ENCODE measurements at regions not wholly inside any gene's neighbourhood (a gene's known extent, or its start where the extent isn't known, plus 50 kb on each side); places are given as distances from the start of the nearest gene placed in this dataset.

DNA sequence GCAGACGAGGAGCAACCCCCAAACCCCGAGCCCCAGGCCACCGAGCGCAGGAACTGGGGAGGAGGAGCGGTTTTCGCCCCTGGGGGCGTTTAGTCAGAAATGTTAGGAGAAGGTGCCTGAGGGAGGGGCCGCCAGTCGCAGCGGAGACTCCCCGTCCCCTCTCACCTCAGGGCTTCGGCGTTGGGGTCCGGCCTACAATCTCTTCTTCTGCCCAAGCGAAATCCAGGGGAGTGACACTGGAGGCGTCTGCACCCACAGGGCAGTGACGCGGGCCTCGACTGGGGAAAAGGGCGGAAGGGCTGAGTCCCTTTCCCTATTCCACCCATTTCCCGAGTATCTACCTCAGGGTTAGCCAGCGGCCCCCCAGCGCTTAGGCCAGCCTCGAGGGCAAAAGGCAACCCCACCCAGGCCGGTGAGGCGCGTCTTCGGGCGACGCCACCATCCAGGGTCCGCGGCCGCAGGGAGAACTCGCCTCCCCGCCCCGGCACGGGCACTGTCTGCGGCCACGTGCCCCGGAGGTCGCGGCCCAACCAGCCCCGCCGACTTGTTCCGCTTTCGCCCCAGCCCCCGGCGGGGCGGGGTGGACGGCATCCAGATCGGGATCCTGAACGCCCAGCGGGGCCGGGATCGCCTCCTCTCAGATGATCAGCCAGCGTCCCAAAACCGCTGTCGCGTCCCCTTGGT, 118.7 kb upstream of the BARHL2 start:
- Histone ChIP-seq H3K36me3 (no peaks in the 10 kb centered on the region), H3K27ac (no peak overlapping the region), H3K9me3 (no peaks in the 10 kb centered on the region), H3K4me1 (ENCODE audit: insufficient read depth) (peaks cover 3% of the 10 kb centered on the region), H3K27me3 (no peaks in the 10 kb centered on the region), H3K4me3 (peak overlapping the region; percentile 0)
- TF ChIP-seq, protein P1, sequence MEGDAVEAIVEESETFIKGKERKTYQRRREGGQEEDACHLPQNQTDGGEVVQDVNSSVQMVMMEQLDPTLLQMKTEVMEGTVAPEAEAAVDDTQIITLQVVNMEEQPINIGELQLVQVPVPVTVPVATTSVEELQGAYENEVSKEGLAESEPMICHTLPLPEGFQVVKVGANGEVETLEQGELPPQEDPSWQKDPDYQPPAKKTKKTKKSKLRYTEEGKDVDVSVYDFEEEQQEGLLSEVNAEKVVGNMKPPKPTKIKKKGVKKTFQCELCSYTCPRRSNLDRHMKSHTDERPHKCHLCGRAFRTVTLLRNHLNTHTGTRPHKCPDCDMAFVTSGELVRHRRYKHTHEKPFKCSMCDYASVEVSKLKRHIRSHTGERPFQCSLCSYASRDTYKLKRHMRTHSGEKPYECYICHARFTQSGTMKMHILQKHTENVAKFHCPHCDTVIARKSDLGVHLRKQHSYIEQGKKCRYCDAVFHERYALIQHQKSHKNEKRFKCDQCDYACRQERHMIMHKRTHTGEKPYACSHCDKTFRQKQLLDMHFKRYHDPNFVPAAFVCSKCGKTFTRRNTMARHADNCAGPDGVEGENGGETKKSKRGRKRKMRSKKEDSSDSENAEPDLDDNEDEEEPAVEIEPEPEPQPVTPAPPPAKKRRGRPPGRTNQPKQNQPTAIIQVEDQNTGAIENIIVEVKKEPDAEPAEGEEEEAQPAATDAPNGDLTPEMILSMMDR (IDR thresholded peaks at IDR 0.05) = no peak
- TF ChIP-seq POLR2A (IDR thresholded peaks at IDR 0.05) (no peak), EP300 (IDR thresholded peaks at IDR 0.05) (no peak)
- intact Hi-C loops (cut with DNase I) = no loop called here
- 13 to 21% (median 17%) methylated on average over 32 to 59 of the region's 59 CpGs for WGBS, 3 donors
- peak in 2 of 5 donors; percentile 18 to 46 for DNase-seq

DNA sequence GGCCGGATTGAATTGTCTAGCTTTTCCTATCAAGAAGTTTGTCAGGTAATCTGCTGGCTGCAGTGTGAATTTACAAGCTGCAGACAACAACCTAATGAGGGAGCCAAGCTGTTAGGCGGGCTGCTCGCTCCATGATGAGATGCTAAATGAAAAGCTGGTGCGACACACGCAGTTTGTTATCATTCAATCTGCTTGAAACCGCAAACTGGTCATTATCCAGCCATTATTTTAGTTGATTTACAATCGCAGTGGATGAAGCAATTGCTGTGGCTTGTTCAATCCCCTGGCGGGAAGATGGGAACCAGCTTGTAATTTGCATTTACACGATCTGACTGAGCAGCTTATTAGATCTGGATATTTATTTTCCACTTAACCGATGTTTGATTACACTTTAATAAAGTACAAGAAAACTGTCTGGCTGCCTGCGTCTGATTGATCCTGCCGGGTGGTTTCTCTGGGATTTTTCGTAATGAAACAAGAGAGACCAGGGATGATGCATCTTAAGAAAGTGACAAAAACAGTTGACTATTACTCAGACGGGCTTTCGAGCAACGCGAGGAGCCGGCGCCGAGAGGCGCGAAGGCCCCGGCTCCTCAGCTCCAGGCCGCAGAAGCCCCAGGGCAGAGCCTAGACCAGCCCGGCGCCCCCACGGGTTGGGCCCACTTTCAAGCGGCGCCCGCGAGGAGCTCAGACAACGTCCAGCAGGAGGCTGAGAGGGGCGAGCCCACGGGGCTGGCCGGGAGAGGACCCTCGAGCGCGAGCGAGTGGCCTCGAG, 118.0 kb upstream of the BARHL2 start:
- intact Hi-C loops (cut with DNase I) = no loop called here
- 28 to 35% (median 32%) methylated on average over 39 to 40 of the region's 40 CpGs for WGBS, 3 donors
- Histone ChIP-seq H3K9me3 (no peaks in the 10 kb centered on the region), H3K4me3 (no peak overlapping the region), H3K4me1 (ENCODE audit: insufficient read depth) (peaks cover 3% of the 10 kb centered on the region), H3K36me3 (no peaks in the 10 kb centered on the region), H3K27me3 (no peaks in the 10 kb centered on the region), H3K27ac (no peak overlapping the region)
- no peak for TF ChIP-seq POLR2A (IDR thresholded peaks at IDR 0.05)
- no peak for TF ChIP-seq EP300 (IDR thresholded peaks at IDR 0.05)
- TF ChIP-seq, protein P1 (IDR thresholded peaks at IDR 0.05) = no peak
- no peak for DNase-seq

DNA sequence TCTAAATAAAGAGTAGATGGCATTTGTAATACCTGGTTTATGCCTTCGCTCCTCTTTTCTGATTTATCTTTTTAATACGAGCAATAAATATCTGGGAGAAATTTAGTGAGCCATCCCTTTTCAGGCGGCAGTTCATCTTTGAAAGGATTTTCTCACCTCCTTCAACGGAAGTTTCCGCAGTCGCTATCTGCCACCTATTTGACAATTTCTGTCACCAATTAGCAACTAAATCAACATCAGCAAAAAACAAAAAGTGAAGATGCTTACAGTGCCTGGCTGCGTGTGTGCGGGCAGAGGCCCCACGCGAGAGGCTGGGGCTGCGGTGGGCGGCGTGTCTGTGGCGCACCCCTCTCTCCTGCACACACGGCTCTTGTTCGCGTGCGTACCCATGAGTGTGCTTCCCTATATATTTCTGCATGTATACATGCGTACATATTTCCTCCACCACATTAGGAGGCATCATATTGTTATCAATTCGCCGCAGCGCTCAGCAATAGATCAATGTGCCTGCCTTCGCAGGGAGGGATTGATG, 117.3 kb upstream of the BARHL2 start:
- TF ChIP-seq POLR2A (IDR thresholded peaks at IDR 0.05) (no peak), EP300 (IDR thresholded peaks at IDR 0.05) (no peak)
- TF ChIP-seq, protein P1 (IDR thresholded peaks at IDR 0.05) = no peak
- Histone ChIP-seq H3K4me1 (ENCODE audit: insufficient read depth) (peaks cover 3% of the 10 kb centered on the region), H3K27me3 (no peaks in the 10 kb centered on the region), H3K36me3 (no peaks in the 10 kb centered on the region), H3K4me3 (no peak overlapping the region), H3K9me3 (no peaks in the 10 kb centered on the region), H3K27ac (no peak overlapping the region)
- no peak for DNase-seq
- 59 to 65% (median 64%) methylated on average over 23 of the region's 23 CpGs for WGBS, 3 donors
- intact Hi-C loops (cut with DNase I) = no loop called here

DNA sequence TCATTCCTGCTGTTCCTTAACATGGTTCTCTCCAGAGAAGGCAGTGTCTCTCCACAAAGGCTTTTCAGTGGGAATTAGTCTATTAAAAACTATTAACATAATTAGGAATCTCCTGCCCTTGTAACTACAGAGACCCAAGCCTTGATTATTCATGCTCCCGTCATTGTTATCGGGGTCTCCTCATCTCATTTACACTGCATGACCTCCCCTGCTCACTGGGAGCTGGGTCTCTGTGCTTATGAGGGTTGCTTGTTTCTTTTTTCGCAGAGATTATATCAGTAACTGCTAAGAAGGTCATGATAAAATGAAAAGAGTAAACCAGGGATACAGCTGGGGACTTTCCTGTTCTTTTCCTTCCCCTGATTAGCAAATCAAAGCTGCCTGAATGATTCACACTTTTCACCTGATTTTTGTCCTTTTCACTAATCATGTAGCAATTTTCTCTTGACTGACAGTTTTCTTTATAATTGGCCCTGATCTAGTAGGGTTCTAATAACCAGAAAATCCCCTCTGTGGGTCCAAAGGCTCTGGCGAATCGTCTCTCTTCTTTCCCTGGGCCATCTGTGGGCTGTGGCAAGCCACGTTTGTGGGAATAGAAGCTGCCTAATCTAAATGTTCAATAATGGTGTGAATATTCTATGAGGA, 116.5 kb upstream of the BARHL2 start:
- TF ChIP-seq POLR2A (IDR thresholded peaks at IDR 0.05) = no peak
- TF ChIP-seq, protein P1 (IDR thresholded peaks at IDR 0.05) = no peak
- TF ChIP-seq EP300 (IDR thresholded peaks at IDR 0.05) = no peak
- 66 to 74% (median 70%) methylated on average over 6 of the region's 6 CpGs for WGBS, 3 donors

More for the DNA sequence above, 116.5 kb upstream of the BARHL2 start:
- no peak for DNase-seq
- H3K27ac ChIP-seq = no peak overlapping the region
- no peaks in the 10 kb centered on the region for H3K36me3 ChIP-seq
- H3K27me3 ChIP-seq = no peaks in the 10 kb centered on the region
- intact Hi-C loops (cut with DNase I) = no loop called here
- no peaks in the 10 kb centered on the region for H3K9me3 ChIP-seq
- no peak overlapping the region for H3K4me3 ChIP-seq
- peaks cover 3% of the 10 kb centered on the region for H3K4me1 ChIP-seq (ENCODE audit: insufficient read depth)

All from ovary (tissue), 7 donors.